ENCODE measurements at regions not wholly inside any gene's neighbourhood (a gene's known extent, or its start where the extent isn't known, plus 50 kb on each side); places are given as distances from the start of the nearest gene placed in this dataset.

DNA sequence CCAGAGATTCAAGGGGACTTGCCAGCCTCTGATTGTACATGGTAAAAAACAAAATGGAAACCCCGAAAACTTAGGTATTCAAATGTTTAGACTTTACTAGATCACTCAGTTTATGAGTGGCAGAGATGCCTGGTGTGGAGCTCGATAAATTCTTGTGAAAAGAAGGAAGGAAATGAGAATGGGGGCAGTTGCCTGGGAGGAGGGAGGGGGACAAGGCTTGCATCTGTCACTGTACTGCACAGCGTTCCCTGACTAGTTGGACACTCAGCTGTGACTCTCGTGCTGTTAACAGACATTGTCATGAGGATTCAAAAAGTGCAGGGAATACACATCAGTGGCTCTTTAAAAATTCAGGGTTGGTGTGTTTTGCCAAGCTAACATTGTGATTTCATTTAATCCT lies 232.9 kb downstream of the ZIC5 start:
- H3K36me3 ChIP-seq (ENCODE audit: control insufficient read depth, insufficient read depth, low read length): no peaks in the 10 kb centered on the region
- no peaks in the 10 kb centered on the region; the same call in 1 of the 2 replicates for H3K27me3 ChIP-seq (replicated peaks; ENCODE audit: control insufficient read depth, insufficient read depth, low read length)
- DNase-seq: no peak
- TF ChIP-seq, protein P1, sequence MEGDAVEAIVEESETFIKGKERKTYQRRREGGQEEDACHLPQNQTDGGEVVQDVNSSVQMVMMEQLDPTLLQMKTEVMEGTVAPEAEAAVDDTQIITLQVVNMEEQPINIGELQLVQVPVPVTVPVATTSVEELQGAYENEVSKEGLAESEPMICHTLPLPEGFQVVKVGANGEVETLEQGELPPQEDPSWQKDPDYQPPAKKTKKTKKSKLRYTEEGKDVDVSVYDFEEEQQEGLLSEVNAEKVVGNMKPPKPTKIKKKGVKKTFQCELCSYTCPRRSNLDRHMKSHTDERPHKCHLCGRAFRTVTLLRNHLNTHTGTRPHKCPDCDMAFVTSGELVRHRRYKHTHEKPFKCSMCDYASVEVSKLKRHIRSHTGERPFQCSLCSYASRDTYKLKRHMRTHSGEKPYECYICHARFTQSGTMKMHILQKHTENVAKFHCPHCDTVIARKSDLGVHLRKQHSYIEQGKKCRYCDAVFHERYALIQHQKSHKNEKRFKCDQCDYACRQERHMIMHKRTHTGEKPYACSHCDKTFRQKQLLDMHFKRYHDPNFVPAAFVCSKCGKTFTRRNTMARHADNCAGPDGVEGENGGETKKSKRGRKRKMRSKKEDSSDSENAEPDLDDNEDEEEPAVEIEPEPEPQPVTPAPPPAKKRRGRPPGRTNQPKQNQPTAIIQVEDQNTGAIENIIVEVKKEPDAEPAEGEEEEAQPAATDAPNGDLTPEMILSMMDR (IDR thresholded peaks at IDR 0.05; ENCODE audit: insufficient read depth in 1 of 2, low read depth in 1 of 2, low read length in 1 of 2, severe bottlenecking in 1 of 2, unreplicated experiment in 1 of 2): no peak
- Mint-ChIP-seq H3K4me3 (ENCODE audit: unreplicated experiment) (no peak overlapping the region), H3K9me3 (ENCODE audit: unreplicated experiment) (no peaks in the 10 kb centered on the region), H3K4me1 (ENCODE audit: low read depth, unreplicated experiment) (no peaks in the 10 kb centered on the region), H3K27ac (ENCODE audit: unreplicated experiment) (no peak overlapping the region), H3K36me3 (ENCODE audit: insufficient read depth, unreplicated experiment) (no peaks in the 10 kb centered on the region), H3K27me3 (ENCODE audit: insufficient read depth, unreplicated experiment) (peaks cover 13% of the 10 kb centered on the region)
- ChIA-PET POLR2A (no interaction called here), CTCF (interaction anchor here (0.6 kb wide), 1 partner anchor 244 kb away, joined by 4 read pairs; no protein-coding TSS in a partner anchor)
- no peaks in the 10 kb centered on the region for H3K9me3 ChIP-seq
- intact Hi-C loops (cut with micrococcal nuclease; ENCODE audit: unreplicated experiment): no loop called here
- no TSS peak for BruUV-seq (replicated peaks)
- H3K4me1 ChIP-seq: no peaks in the 10 kb centered on the region
- H3K4me3 ChIP-seq (ENCODE audit: low read depth, low read length): no peak overlapping the region

DNA sequence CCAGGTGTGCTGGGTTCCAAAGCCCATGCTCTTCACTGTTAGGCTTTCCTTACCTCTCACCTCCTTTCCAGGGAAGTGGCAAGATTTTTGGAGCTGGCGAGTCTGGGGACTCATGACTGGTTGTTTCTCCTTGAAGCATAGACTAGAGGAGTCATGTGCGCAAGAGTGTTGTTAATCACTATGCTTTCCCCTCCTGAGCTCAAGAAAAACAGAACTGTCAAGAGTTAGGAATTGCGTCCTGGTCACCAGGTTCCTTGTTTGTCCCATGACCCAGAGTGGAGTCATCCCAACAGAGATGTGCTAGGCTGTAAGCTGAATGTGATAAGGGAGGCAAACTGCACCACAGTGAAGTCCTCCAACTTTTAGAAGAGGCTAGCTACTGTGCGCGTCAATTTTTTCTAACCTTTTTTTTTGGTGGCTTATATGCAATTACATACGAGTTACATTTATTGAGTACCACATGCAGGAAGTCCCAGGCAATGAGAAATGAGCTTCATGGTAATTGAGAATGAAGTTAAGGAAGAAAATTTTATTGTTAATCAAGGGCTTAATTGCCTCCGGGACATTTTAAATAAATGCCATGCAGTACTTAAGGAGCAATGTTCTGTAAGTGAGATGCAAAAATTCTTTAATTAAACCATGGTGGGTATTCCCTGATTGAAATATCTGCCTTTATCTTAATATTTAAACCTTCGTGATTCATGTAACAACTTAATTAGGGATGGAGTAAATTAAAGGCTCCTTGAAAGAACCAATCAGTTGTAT lies 233.9 kb downstream of the ZIC5 start:
- Histone ChIP-seq H3K36me3 (ENCODE audit: control insufficient read depth, insufficient read depth, low read length) (no peaks in the 10 kb centered on the region), H3K9me3 (no peaks in the 10 kb centered on the region), H3K4me1 (no peaks in the 10 kb centered on the region), H3K27me3 (replicated peaks; ENCODE audit: control insufficient read depth, insufficient read depth, low read length) (no peaks in the 10 kb centered on the region; the same call in 1 of the 2 replicates), H3K4me3 (ENCODE audit: low read depth, low read length) (no peak overlapping the region)
- Mint-ChIP-seq H3K9me3 (ENCODE audit: unreplicated experiment) (no peaks in the 10 kb centered on the region), H3K27me3 (ENCODE audit: insufficient read depth, unreplicated experiment) (peaks cover 10% of the 10 kb centered on the region), H3K36me3 (ENCODE audit: insufficient read depth, unreplicated experiment) (no peaks in the 10 kb centered on the region), H3K4me3 (ENCODE audit: unreplicated experiment) (no peak overlapping the region), H3K27ac (ENCODE audit: unreplicated experiment) (no peak overlapping the region), H3K4me1 (ENCODE audit: low read depth, unreplicated experiment) (no peaks in the 10 kb centered on the region)
- intact Hi-C loops (cut with micrococcal nuclease; ENCODE audit: unreplicated experiment): no loop called here
- POLR2A ChIA-PET: no interaction called here
- TF ChIP-seq, protein P1 (IDR thresholded peaks at IDR 0.05; ENCODE audit: insufficient read depth in 1 of 2, low read depth in 1 of 2, low read length in 1 of 2, severe bottlenecking in 1 of 2, unreplicated experiment in 1 of 2): no peak
- DNase-seq: no peak
- CTCF ChIA-PET: no interaction called here
- BruUV-seq (replicated peaks): no TSS peak

GRCh38 chr13:99736541-99736940 lies 235.0 kb downstream of the ZIC5 start:
- Mint-ChIP-seq H3K4me3 (ENCODE audit: unreplicated experiment) (no peak overlapping the region), H3K36me3 (ENCODE audit: insufficient read depth, unreplicated experiment) (no peaks in the 10 kb centered on the region), H3K9me3 (ENCODE audit: unreplicated experiment) (no peaks in the 10 kb centered on the region), H3K4me1 (ENCODE audit: low read depth, unreplicated experiment) (no peaks in the 10 kb centered on the region), H3K27ac (ENCODE audit: unreplicated experiment) (no peak overlapping the region), H3K27me3 (ENCODE audit: insufficient read depth, unreplicated experiment) (peaks cover 7% of the 10 kb centered on the region)
- DNase-seq: no peak
- Histone ChIP-seq H3K27me3 (replicated peaks; ENCODE audit: control insufficient read depth, insufficient read depth, low read length) (no peaks in the 10 kb centered on the region; the same call in 1 of the 2 replicates), H3K9me3 (no peaks in the 10 kb centered on the region), H3K4me1 (no peaks in the 10 kb centered on the region), H3K4me3 (ENCODE audit: low read depth, low read length) (no peak overlapping the region), H3K36me3 (ENCODE audit: control insufficient read depth, insufficient read depth, low read length) (no peaks in the 10 kb centered on the region)
- ChIA-PET CTCF (no interaction called here), POLR2A (no interaction called here)
- TF ChIP-seq, protein P1 (IDR thresholded peaks at IDR 0.05; ENCODE audit: insufficient read depth in 1 of 2, low read depth in 1 of 2, low read length in 1 of 2, severe bottlenecking in 1 of 2, unreplicated experiment in 1 of 2): no peak
- BruUV-seq (replicated peaks): no TSS peak
- intact Hi-C loops (cut with micrococcal nuclease; ENCODE audit: unreplicated experiment): no loop called here
